Activated T-cell treated with anti-CD3 and anti-CD28 coated beads for 1 hour (primary cell): ENCODE measurements at regions not wholly inside any gene's neighbourhood (a gene's known extent, or its start where the extent isn't known, plus 50 kb on each side); places are given as distances from the start of the nearest gene placed in this dataset.

ENCODE experiments used
- DNase-seq: peaks from one replicate; pipeline ENCODE4 v3.0.0-alpha.2; 2020; ENCODE audit warnings: low read depth

- no peak for DNase-seq
Measured at GRCh38 chr14:104291123-104292000, 153.0 kb downstream of the KIF26A start.

- DNase-seq, result no peak
Measured at GRCh38 chr14:104292084-104292970, 153.9 kb downstream of the KIF26A start.

DNA sequence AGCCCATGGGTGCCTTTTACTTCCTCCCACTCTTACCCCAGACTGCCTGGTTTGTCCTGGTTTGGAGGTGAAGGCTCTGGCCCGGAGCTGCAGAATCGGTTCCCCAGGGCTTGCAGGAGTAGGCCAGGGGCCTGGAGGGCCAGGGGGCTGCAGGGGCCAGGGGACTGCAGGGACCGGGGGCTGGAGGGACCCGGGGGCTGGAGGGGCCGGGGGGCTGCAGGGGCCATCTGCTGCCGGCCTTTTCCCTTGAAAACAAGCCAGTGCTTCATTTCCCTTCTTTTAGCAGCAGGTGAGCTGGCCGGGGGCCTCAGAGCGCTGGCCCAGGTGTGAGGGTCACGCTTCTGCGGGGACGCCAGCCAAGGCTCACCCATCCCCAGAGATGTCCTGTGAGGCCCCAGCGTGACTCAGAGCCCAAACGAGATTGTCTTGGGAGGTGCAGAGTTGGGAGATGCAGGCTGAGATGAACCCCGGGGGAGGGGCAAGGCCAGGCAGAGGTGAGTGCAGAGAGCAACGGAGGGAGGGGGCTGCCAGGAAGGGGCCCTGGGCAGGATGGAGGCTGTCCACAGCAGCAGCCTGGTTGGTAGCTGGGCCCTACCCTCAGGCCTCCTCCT lies 154.9 kb downstream of the KIF26A start:
- DNase-seq, result no peak

DNA sequence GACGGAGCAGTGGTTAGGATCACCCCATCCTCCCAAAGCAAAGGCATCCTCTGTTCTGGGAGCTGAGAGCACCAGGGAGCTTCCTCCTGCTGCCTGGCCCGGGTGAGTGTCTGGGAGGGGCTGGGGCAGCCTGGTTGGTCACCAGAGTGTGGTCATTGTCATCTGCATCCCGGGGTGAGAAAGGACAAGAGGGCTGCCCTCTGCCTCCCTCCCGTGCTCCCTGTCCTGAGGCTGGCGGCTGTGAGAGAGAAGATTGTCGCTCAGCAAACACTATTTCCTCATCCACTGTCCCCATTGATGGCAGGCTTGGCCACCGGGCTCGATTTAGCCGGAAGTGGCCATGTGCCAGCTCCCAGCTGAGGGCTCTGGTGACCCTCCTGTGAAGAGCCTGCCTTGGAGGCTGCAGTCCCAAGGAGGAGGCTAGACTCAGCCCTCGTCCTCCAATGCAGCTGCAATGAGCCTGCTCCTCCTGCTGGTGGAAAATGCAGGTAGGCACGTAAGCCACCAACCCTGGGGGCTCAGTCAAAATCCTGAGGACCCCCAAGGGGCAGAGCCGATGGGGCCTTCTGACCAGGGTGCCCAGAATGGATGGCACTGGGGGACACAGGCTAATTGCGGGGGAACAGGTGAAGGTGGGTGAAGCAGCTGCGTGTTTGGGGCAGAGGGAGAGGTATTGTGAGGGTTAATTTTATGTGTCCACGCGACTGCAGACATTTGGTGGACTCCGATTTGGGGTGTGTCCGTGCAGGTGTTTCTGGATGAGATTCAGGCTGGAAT lies 155.7 kb downstream of the KIF26A start:
- DNase-seq, result no peak

GRCh38 chr14:104294628-104294982 lies 156.2 kb downstream of the KIF26A start:
- no peak for DNase-seq

DNA sequence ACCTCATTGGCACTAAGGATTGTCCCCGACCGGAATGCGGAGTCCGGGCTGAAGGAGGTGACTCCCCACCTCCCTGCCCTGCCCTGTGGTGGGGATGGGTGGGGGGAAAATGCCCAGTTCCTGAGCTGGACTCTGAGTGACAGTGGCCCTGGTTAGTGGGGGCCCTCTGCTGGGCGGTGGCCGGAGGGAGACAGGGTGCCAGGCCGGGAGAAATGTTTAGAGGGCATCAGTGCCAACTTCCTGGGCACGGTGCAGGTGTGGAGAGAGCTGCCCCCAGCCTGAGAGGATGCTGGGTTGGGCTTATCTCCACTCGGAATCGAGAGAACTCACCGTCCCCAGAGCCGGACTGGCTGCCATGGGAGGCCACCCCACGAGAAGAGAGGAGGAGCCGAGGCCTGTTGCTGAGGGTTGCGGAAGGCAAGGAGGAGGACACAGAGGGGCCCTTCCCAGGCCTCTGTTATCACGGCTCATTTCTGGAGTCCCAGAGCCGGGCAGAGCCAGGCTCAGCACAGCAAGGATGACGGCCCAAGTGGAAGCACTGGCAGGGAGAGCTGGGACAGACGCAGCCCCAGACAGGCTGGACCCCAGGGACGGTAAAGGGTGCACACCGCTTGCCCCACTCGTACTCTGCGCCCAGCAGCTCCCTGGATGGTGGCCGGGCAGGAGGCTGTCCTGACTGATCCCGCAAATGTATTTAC lies 156.7 kb downstream of the KIF26A start:
- no peak for DNase-seq

GRCh38 chr14:104295681-104296387 lies 157.4 kb downstream of the KIF26A start:
- no peak for DNase-seq

DNA sequence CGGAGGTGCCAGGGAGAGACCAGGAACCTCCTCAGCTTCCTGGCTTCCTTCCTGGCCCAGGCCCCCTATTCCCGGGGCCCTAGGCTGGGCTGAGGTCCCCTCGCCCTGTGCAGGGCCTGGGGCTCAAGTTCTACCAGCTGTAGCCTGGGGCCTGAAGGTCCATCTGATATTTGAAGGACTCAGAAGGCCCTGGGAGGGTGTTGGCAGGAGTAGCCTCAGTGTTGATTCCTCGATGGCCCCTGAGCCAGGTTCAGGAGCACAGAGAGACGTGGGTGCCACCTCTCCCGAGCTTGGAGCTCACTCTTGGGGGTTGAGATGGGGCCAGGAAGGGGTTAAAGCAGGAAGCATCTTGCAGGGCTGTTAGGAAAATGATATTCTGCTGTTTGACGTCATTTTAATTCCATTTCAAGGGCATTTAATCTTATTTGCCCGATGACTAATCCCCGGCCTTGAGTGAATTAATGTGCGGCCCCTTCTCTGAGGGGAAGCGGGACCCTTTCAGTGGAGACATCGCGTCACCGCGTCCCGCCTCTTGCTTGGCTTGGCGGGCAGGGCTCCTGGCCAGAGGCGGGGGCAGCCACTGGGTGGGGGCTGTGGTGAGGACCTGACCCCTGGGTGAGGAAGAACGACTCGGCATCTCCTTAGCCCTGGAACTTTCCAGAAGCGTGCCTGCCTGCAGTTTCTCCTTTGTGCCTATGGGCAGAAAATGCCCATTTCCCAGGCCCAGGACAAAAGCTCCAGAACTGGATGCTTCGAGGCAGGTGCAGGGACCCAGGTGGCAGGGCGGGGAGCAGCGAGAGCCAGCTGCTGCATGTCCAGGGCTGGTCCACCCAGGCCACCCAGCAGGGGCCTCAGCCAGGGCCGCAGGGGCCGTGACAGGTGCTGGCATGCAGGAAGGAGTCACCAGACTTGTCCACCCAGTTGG lies 158.3 kb downstream of the KIF26A start:
- DNase-seq, result no peak

- no peak for DNase-seq
Measured at GRCh38 chr14:104297313-104297704, 158.9 kb downstream of the KIF26A start.

DNA sequence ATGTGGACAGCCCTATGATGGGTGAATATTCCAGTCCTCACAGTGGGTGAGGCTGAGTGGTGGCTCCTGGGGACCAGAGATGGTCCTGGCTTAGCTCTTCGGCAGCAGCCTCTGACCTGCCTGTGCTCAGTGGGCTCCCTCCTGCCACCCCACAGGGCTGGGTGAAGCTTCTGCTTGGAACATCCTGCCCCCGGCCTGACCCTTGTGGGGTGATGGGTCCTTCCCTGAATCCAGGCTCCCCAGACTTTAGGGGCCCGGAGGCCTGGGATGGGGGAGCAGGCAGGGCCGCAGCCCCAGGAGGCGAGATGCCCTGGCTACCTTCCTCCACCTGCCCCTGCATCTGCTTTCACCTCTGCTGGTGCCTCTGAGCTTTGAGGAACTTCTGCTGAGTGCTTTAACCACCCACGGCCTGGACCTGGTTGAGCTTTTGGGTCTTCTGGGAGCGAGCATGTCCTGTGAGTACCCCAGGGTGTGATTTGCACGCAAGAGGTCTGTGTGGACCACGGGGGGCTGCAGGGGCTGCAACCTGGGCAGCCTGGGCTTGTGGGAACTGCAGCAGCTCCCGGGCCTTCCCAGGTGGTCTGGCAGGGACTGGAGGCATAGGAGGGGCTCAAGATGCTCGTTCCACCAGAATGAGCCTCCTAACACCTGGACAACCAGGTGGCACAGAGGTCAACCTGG lies 159.5 kb downstream of the KIF26A start:
- DNase-seq, result no peak

- DNase-seq, result no peak
Measured at GRCh38 chr14:104298458-104298857, 160.1 kb downstream of the KIF26A start.

DNA sequence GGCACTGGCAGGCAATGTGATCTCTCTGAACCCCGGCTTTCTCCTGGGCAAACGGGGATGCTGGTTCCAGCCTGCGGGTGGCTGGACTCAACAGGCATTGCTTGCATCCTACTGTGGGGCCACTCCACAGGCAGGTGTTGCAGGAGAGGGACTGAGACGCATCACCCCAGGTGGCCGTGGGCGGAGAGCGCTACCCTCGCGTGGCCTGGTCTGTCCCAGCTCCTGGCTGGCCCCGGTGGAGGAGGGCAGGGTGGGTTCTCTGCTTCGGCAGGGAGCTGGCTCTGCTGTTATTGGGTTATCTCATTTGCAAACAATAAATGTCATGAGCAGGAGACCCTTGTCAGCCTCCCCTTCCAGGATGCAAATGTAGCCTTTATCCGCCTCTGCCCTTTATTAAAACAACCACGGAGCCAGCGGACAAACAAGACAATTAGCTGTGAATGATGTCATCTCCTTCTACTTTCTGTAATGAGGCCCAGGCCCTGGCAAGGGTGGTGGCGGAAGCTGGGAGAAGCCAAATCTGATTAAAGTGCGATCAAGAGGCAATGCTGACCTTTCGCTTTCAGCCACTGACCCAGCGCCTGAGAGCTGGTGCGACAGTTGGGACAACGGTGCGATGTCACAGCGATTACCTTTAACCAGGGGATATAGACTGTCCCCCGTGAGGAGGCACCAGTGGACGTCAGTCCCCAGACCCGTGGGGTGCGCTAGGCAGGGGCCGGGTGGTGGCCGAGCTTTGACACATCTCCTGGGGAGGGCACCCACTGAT lies 161.8 kb downstream of the KIF26A start:
- DNase-seq, result no peak

DNA sequence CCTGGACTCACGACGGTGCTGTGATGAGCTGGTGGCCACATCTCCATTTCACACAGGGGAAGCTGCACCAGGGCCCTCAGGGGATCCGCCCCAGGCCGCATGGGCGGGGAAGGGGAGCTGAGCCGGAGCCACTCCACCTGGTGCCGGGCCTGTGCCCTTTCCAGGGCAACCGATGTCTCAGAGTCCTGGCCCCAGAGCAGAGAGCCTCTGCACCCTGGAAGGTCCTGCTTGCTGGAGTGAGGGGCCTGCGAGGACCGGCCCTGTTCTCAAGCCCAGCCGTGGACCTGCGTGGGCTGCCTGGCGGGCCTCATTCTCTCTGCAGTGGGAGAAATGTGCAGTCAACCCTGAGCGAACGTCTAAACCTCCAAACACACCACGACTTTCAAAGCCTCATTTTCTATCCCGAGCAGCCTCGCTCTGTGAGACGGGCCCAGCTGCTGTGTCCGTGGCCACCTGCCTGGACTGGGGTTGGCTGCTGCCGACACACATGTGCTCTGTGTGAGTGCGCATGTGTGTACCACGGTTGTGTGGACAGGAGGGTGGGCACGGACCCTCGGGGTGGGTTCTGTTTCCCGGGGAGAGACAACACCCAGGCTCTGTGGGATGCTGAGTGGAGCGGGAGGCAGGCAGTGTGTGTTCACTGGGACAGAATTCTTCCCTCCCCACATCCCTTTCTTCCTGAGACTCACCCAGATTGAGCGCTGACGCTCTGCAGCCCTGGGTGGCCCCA lies 163.5 kb downstream of the KIF26A start:
- DNase-seq, result no peak

DNA sequence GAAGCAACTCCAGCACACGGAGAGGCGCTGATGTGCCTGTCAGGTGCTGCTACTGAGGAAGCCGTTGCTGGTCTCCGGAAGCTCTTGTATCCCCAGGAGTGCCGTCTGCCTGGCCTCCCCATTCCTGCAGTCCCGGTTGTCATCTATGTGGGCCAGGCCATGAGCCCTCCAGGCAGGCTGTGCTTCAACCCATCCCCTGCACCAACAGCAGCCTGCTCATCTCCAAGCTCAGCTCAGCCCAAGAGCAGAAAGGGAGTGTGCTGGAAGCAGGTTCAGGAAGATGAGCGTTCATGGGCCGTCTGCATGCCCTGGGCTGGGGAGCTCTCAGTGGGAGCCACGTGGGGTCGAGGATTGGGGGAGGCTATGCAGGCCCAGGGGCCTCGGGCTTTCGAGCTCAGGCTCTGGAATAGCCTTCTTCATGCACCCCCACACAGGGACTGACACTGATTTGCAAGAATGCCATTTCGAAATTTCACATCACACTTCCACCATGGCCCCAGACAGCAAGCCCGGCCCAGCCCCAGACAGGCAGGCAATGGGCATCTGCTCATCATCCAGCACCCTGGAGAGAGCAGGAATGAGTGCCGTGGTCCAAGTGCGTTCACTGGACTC lies 164.5 kb downstream of the KIF26A start:
- DNase-seq, result no peak

- DNase-seq, result no peak
Measured at GRCh38 chr14:104303705-104304425, 165.5 kb downstream of the KIF26A start.
